Activated gamma-delta T cell treated with Interleukin-2 at 50 U/mL for 16 hours (primary cell): ENCODE measurements at regions not wholly inside any gene's neighbourhood (a gene's known extent, or its start where the extent isn't known, plus 50 kb on each side); places are given as distances from the start of the nearest gene placed in this dataset.

ENCODE experiments used
- DNase-seq: peaks from one replicate; pipeline ENCODE4 v3.0.0-alpha.2; 2020

DNA sequence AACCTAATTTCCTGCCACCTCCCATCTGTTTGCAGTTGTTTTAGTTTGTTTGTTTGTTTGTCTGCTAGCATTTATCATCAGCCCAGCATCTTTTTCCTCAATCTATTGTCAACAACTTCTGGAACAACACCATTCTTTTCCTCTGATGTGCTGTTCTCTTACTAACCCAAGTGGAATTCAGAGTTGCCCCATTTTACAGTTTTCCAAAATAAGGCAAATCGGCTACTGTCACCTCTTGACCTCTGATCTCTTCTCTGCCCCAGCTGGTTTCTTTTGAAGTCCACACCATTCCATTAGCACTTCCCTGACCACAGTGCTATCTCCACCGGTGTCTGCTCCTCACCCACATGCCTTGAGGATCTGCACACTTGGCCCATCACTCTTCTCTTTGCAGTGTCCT lies 102.4 kb downstream of the EFNB2 start:
- DNase-seq, result no peak

DNA sequence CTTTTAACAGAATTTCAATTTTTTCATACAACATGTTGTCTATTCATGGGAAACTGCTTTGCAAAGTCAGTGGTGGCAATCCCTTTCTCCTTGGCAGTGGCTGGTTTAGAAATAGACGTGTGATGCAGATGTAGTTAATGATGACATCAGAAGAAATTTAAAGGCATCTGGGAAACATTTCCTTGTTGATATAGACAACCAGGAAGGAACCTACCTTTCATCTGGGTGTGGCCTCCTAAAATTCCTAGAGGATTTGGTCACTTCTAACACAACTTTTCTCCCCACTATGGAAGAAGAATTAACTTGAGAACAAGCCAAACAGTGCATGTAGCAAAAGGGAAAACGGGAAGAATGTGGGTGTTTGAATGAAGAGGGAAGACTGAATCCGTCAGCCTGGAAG lies 102.8 kb downstream of the EFNB2 start:
- no peak for DNase-seq

DNA sequence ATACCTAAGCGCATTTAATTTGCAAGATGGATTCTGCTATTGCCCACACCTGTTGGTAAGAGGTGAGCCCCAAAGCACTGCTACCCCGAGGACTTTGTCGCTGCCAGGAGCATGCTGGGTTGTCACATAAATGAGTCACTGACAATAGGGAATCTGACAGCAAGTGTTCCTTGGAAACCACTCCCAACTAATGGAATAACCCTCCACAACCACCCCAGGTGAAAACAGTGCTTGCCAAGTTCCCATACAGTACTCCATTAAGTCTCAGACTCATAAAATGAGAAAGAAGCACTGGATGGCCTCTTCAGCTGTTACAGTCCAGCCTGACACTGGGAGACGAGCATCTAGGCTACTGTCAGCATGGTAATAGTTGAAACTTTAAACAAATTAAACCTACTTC lies 108.6 kb downstream of the EFNB2 start:
- no peak for DNase-seq

DNA sequence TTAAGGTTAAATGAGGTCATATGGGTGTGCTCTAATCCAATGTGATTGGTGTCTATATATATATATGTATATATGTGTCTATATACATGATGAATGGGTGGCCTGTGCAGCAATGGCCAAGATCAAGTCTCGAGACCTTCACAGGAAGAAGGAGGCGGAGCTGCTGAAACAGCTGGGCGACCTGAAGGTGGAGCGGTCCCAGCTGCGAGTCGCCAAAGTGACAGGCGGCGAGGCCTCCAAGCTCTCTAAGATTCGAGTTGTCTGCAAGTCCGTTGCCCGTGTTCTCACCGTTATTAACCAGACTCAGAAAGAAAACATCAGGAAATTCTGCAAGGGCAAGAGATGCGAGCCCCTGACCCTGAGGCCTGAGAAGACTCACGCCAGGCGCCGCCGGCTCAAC lies 109.8 kb downstream of the EFNB2 start:
- DNase-seq, result no peak

DNA sequence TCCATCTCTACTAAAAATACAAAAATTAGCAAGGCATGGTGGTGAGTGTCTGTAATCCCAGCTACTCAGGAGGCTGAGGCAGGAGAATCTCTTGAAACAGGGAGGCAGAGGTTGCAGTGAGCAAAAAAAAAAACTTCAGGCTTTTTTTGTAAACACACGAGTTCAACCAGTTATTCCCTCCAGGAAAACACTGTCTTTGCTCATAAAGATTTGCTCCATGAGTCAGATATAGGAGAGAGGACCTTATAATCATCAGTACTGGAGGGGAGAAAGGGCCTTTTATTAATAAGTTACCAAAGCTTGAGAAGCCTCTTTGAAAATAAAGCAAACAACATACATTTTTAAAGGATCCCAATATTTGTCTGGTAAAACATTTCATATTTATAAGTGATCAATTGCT lies 110.7 kb downstream of the EFNB2 start:
- DNase-seq, result no peak

DNA sequence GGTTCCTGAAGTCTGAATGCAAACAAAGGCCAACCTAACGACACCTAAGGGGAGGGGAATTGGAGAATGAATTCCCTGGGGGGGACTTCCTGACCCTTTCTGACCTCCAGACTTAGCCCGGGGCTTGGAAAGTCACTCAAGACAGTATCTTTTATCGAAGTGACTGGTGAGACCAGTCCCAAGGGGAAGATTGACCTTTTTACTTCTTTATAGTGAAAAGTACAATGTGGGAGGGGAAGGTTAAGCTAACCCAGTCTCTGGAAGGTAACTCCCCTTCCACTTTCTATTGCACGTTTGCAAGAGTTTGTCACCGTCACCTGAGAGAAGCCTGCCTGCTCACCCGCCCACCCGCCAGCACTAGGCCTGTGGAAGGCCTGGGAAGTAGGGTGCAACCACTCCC lies 111.9 kb downstream of the EFNB2 start:
- no peak for DNase-seq

DNA sequence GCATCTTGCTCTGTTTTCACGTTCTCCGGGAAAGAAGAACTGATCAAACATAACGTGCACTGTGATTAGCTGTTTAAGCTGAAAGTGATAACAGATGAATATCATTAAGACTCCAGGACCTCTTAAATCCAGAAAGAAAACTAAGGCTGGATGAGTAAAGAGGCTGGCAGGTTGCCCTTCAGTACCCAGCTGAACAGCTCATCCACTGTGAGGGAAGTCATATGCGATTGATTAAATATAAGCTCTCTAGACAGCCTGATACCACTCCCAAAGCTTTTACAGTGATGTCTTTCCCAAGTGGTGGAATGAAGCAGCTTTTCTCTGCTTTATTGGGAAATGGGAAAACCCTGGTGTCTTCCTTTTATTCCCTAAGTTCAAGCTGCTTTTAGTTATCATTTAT lies 116.9 kb downstream of the EFNB2 start:
- DNase-seq, result no peak

DNA sequence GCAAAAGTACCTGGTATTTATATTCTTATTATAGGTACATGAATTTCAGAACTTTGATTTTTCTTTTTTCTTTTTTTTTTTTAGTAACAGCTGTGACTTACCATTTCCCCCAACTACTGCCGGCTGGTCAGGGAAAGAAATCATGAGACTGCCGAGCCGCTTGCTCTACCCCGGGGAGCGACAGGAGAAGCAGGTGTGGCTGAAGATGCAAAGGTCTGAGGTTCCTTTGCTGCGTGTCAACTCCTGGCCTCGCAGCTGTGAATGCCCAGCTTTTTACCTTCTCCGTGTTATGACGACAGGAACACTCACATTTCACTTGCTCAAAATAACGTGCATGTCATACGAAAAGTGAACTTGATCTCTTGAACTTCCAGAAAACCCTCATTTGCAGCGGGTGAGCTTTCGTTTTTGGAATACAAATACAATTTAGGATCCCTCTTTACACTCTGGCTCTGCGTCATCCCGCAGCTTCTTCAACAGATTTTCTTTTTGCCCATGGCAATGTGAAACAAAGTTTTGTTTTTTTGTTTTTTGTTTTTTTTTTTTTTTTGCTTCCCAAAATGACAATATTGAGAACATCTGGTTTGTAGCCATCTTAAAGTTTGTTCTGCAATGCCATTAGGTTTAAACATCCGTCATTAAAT lies 117.9 kb downstream of the EFNB2 start:
- no peak for DNase-seq

DNA sequence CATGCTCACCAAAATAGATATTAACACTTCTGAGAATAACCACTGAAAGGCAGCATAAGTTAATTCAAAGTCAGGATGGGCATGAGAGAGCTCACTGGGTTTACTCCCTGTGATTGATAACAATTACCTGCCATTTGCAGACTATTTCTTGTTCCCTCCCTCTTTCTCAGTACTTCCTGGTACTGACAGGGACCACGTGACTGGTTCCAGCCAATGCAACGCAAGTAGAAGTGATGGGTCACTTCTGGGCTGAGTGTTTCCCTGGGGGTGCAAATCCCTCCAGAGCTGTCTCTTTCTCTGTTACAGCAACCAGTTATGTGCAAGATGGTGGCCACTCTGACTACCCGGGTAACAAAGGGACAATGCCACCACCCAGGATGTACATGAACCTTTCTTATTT lies 118.8 kb downstream of the EFNB2 start:
- no peak for DNase-seq

DNA sequence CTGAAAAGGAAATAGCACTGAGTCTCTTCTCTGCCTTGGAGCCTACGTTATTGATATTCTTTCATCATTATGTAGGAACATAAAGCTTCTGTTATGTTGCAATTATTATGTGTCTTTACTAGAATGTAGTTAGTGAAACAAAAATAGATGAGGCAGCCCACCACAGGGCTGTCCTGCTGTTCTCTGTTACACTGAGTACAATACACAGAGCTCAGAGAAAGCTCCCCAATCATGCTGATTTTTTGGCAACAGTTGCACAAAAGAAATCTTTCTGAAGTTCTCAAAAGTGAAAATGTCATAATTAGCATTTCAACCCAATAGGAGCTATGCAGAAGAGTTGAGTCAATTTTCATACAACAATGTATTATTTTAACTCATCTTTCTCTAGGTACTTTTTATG lies 119.5 kb downstream of the EFNB2 start:
- no peak for DNase-seq

DNA sequence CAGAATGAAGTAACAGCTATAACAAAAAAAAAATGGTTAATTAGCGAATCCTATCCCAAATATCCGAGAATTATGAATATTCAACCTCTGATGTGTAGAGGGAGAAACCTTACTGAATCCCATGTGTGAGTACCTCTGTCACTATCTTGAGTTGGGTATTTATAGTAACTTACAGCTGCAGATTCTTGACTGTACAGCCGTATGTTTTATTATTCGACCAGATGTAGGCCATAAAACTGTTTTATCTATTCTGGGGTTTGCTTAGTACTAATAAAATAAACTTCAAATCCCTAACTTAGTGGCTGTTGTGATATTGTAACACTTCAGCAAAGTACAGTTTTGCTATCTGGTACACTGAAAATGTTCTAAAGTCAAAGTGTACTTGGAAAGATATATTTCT lies 120.0 kb downstream of the EFNB2 start:
- no peak for DNase-seq

DNA sequence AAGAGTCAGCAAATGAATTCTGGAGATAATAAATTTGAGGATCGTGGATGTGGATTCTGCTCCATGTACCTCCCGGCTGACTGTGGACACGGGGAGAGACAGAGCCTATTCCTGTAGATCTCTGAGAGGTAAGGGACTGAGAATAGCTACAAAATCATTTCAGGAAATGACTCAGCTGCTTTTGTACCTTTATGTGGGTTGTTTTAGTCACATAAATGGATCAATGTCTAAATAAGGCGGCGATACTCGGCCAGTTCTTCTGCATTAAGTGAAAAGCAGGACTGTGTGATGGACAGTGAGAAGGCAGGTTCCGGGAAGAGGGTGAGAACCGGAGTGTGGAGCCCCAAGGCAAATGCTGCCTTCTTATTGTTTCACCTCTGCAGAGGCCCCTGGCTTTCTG lies 128.1 kb downstream of the EFNB2 start:
- DNase-seq, result no peak

DNA sequence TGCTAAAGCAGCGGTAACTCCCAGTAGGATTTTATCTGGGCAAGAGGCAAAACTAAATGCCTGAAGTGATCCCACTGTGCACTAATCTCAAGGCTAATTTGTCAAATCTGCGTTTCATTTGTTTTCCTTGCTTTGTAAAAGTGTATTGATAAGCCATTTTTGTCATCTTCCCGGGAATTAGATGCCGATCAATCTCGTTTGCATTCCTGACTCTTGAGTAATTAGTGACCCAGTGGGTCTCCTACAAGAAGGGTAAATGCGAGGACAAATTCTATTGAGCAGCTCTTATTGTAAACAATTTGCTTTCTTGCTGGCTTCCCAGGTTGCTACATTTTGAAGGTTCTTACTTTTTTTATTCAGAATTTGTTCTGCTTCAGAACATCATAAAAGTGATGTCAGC lies 129.7 kb downstream of the EFNB2 start:
- DNase-seq, result no peak

DNA sequence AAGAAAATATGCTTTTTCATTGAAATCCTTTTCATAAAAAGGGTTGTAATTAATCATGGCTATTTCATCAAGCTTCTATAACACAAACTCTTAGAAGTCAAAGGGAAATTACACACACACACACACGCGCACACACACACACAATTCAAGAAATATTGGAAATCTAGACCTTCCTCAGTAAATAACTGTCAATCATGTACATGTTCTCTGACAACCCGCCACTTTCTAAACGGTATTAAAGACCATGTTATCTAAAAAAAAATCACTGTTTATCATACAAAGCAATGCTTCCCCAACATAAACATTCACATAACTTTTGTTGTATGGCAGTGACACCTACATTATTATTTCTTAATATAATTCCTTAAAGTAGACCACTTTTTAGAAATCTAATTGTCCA lies 132.2 kb downstream of the EFNB2 start:
- no peak for DNase-seq

DNA sequence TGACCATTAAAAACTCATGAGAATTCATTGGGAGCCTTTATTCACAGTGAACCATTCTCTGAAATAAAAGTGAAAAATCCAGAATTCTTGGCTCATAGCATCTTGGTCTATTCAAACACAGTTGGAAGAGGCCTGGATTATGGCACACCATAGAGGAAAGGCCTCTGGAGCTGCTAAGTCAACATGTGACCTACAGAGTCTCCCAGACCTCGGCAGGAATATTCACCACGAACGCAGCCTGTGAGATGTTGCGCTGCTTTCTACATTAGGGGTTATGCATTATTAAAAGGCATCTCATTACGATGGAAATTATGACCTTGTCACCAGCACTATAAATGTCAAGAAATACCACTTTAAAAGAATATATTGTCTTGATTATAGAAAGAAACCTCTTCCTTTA lies 132.6 kb downstream of the EFNB2 start:
- no peak for DNase-seq

DNA sequence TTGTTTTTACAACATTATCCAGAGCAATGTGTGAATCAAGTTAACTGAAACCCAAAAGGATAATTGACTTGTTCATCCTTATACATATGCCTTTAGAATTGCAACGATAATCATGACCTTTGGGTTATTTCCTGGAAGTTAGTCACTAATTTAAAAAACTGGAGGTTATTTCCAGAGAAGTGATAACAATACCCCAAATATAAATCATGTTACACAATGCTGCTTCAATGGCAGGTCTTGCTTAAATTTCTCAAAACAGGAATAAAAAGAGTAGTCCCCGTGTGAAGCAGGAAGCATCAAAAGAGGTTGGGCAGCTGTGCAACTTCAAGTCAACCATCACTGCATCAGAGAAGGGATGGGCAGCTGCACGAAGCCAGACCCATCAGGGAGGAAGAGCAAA lies 134.4 kb downstream of the EFNB2 start:
- no peak for DNase-seq

DNA sequence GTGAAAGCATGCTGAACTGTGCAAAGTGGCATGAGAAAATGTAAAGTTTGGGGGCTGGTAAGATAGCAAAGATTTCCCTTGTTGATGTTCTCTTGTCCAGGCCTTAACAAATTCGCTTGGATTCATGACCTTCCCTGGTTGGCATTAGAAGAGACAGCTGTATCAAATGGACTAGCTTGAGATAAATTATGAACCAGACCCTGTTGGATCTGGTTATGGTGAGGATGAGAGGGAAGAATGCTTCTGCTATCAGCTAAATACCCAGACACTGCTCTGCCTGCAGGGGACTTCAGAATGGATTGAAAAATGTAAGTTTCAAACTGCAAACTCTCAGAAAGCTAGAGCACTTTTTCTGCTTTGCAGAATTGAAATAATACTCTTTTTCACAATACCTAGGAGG lies 135.2 kb downstream of the EFNB2 start:
- DNase-seq, result no peak

DNA sequence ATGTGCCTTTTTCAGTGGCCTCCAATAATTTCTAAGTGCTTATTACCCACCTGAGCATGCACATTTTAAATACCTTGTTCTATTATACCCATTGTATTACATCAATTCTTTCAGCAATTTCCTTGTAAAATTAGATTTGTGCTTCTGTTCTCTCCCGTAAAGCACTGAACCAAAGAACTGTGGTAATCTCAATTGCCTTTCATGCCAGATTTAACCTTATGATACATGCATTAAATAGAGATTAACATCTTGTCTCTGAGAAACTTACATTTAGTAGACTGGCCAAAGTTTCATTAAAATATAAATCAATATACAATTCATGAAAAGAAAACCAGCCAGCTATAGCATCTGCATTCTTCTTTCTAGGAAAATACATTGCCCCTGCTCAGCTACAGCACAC lies 137.2 kb downstream of the EFNB2 start:
- no peak for DNase-seq

DNA sequence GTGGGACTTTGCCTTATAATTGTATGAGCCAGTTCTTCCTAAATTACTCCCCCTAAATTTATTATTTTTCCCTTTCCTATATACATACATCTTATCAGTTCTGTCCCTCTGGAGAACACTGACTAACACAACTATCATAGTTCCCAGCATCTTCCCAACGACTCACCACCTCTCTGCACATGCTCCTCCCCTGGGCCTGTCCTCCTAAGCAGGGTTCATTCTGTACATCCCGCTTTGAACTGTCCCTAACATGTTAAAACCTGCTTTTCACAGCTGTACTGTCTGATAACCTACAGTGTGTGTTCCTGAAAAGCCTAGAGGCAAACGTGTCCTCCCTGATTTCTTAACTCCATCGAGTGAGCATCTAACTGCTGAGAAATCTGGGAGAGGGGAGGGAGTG lies 141.7 kb downstream of the EFNB2 start:
- DNase-seq, result no peak

DNA sequence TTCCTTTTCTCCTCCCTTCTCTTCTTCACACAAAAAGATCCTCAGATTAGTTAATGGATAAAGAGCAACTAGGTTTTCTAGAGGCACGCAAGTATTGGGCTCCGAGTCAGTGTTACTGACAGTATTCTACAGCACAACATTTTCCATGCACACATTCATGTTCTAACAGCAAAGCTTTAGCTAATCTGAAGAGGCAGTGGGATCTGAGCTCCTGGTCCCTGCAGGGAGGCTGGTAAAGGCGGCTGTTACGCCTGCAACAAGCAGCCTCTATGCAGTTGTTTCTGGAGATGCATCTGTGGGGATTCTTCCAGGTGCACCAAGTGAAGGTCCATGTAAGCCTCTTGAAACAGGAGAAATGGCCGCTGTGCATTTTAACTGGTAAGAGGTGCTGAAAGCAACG lies 143.8 kb downstream of the EFNB2 start:
- DNase-seq, result no peak

DNA sequence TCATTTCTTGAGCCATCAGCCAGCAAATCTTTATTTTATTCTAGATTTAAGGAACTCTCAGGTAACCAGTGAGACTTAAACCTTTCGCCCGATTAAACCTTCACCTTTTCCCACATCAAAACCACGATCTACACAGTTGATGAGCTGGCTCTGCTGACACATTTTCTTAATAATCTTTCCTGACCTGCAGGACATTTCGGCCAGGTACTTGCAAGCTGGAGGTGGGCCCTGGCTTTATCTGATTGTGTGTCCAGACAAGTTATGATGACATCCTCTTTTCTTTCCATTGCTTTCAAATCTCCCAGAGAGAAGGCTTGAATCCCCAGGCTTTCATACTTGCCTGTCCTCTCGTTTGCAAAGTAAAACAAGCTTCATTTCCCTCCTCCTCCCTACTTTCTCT lies 144.2 kb downstream of the EFNB2 start:
- no peak for DNase-seq

DNA sequence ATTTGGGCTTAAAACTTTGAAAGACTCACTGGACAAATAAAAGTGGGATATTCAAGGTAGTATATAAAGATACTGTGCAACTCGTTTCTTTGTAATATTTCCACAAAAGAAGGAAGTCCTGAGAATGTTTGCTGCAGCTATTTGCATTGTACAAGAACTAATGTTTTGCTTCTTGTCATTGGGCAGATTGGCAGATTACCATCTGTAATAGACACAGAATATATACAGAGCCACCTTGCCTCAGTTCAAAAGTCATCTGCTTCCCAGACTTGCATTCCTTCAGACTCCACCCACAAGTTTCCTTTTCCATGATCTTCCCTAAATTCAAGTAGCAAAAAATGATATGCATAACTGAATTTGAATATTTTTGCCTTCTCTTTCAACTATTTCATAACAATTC lies 145.1 kb downstream of the EFNB2 start:
- no peak for DNase-seq

DNA sequence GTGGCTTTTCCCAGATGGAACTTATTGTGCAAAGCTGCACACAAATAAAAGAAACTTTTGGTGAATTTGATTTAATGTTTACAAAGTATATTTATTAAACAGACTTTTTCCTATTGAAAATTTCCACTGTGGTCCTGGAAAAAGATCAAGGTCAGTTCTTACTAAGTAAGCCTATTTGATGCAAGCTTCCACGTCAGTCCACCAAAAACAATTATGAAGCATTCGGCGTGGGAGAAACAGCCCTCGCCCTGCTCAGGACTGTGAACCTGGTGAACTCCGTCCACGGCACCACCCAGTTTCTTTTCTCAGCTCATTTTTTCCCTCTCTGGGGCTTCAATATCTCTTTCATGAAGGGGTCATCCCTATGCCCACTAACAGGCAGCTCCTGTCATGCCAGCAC lies 149.8 kb downstream of the EFNB2 start:
- DNase-seq, result no peak

DNA sequence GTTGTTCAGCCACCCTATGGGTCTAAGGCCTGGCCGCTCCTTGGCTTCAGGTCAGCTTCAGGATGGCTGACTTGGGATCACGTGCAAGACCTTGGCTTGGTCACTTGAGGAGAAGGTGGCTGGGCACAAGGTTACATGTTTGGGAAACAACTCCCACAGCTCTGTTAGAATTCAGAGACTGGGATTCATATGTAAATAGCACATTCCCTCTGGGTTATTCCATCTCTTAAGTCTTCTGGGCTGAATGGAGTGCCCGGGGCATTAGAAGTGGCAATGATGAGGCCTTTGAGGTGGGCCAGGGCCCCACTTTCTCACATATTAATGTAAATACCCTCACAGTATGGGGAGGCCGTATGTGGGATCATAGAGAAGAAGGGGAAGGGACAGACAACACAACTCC lies 150.9 kb downstream of the EFNB2 start:
- no peak for DNase-seq

DNA sequence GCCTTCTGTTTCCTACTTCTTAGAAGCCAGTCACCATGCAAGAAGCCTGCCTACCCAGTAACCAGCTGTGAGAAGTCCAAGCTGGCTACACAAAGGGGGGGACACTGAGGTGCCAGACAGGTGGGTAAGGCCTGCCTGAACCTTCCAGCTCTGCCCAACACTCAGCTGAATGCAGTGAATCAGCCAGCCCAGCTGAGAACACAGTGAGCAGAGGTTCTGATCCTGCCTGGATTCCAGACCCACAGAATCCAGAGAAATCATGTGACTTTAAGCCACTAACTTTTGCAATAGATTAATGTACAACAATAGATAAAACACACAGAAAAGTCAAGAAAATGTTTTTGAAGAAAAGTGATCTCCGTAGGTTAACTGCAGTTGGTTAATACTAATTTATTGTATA lies 151.7 kb downstream of the EFNB2 start:
- DNase-seq, result no peak

DNA sequence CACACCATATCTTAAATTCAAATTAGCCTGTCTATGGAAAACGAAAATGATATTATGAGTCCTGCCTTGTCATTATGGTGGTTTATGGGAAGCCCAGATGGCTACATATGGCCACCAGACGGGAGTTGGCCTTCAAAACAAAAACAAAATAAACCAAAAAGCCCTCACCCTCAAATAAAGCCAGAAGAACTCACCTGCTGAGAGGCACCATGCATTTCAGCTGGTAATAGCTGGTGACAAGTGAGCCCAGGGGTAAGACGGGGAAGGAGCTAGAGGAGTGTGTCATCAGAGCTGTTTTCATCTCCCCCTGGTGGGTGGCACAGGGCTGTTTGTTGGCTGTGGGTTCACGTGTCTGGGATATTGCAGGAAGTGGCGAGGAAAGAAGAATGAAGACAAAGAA lies 152.9 kb downstream of the EFNB2 start:
- DNase-seq, result no peak
